Left renal pelvis (tissue), 4 donors: ENCODE measurements at regions not wholly inside any gene's neighbourhood (a gene's known extent, or its start where the extent isn't known, plus 50 kb on each side); places are given as distances from the start of the nearest gene placed in this dataset.
"Not testable (repeated sequence)": the region's sequence is repeated elsewhere in the genome, so short reads cannot be mapped to it uniquely, and the experiment has no call there.

Experiments used
- DNase-seq, 4 donors: peaks; one replicate each; pipeline ENCODE4 v3.0.0-alpha.2; 2013; ENCODE audit warnings: low read depth in 4 of 4, low spot score in 3 of 4

GRCh38 chrX:42290608-42291007 is 367.3 kb upstream of the CASK start:
- DNase-seq: no peak

- DNase-seq: no peak
Observed at GRCh38 chrX:42289492-42290385, 366.4 kb upstream of the CASK start.

GRCh38 chrX:42285681-42286080 is 362.3 kb upstream of the CASK start:
- not testable (repeated sequence) for DNase-seq

GRCh38 chrX:42276982-42277690 is 353.8 kb upstream of the CASK start:
- DNase-seq: no peak

DNA sequence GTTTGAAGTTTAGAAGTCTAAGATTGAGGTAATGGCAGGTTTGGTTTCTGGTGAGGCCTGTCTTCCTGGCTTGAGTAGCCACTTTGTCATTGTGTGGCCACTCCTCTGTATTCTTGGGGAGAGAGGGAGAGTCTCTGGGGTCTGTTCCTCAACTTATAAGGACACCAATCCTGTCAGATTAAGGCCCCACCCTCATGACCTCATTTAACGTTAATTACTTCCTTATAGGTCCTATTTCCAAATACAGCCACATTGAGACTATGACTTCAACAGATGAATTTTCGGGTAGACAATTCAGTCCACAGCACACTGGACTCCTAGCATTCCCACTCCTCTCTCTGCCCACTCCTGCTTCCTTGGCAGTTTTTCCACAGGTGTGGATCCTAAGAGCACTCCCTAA is 350.8 kb upstream of the CASK start:
- no peak for DNase-seq

GRCh38 chrX:42273387-42273786 is 350.0 kb upstream of the CASK start:
- no peak for DNase-seq

DNA sequence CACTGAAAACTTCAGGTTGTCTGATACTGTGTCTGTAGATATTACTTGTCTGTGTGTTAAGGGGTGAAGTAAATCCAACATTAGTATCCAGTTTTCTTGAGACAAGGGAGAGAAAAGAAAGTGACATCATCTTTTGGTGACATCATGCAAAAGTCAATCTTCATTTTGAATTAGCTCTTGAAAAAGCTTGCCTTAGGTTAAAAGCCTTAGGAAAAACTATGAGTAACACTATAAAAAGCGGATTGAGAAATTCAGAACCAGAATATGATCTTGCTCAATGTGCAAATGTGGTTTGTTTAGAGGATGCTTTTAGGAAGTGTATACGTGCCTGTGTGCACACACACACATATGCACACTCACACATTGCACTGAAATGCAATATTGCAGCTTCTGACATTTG is 345.8 kb upstream of the CASK start:
- no peak for DNase-seq

DNA sequence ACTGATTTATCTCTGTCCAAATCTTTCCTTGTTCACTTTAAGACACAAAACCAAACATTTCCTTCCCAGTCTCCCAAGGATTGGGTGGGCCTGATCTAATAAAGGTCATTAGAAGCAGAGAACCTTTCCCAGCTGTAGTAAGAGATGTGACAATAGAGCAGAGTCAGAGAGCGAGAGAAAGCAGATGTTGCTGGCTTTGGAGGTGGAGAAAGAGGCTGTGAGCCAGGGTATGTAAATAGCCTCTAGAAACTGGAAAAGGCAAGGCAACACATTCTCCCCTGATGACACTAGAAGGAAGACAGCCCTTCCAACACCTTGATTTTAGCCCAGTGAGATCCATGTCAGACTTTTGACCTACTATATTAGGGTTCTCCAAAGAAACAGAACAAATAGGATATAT is 337.5 kb upstream of the CASK start:
- no peak for DNase-seq

GRCh38 chrX:42248226-42248625 is 324.9 kb upstream of the CASK start:
- DNase-seq: no peak

DNA sequence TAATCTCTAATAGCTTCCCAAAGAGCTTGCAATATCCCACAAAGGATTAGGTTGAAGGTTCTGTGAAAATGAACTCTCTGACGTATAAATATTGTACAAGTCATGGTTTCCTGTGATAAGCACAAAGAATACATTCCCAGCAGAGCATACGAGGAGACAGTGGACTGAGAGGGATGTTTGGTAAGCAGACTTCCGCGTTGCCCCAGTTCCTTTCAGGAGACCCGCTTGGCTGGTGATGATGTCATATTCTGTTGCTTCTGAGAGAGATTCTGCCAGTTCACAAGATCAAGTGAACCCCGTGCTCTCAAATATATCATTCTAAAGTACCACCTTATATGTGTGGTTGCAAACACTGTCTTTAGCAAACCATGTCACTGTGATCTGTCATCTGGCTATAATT is 323.9 kb upstream of the CASK start:
- no peak for DNase-seq

GRCh38 chrX:42246814-42247213 is 323.5 kb upstream of the CASK start:
- no peak for DNase-seq

- DNase-seq: no peak
Observed at GRCh38 chrX:42242004-42242403, 318.6 kb upstream of the CASK start.

DNA sequence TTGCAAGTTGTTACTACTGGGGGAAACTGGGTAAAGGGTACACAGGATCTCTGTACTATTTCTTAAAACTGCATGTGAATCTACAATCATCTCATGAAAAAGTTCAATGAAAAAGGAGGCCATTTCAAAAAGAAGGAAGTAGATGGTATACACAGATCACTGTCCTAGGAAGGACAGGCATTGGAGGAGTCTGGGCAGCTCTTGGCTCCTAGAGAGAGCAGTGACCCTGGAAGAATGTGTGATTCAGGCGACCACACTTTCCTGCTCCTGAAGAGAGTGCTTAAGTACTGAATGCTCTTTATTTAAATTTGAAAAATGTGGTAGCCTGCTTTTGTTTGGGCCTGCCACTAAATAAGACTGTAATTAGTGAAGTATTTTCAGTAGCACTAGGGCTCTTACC is 318.1 kb upstream of the CASK start:
- DNase-seq: no peak

- DNase-seq: no peak
Observed at GRCh38 chrX:42237956-42238355, 314.6 kb upstream of the CASK start.

- DNase-seq: no peak
Observed at GRCh38 chrX:42229533-42229932, 306.2 kb upstream of the CASK start.

DNA sequence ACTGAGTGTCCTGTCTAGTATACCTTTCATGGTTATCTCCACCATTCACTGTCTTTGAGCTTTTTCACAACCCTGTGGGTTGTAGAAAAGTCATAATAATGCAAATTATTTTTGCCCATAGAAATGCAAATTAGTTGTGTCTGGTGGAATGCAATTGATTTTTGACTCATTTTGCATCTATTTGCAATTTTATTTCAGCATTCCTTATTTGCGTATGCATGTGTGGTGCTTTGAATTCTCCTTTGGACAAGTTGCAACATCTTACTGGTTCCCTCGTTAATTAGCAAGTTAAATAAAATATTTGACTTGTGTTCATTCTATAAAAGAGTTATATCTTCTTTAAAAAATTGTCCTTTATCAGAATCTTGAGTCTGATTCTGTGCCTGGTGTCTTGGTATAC is 297.3 kb upstream of the CASK start:
- DNase-seq: no peak

- DNase-seq: peak in 1 of 4 donors; percentile 3
Observed at GRCh38 chrX:42220083-42220482, 296.7 kb upstream of the CASK start.

DNA sequence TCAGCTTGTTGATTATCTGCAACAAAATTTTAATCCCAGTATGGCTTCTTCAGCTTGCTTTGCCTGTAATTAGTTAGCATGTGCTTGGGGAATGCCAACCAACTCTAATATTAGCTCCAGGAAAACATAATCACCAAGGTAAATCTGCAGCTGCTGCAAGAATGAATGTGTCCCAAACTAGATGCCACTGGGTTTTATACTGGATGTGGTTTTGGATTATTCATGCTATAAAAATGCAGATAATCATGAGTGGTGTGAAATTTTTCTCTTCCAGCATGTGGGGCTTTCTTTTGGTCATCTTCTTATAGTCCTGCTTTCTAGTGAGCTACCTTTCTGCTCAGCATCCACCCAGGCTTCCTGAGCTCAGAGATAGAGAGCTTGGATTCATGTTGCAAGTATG is 295.9 kb upstream of the CASK start:
- no peak for DNase-seq

DNA sequence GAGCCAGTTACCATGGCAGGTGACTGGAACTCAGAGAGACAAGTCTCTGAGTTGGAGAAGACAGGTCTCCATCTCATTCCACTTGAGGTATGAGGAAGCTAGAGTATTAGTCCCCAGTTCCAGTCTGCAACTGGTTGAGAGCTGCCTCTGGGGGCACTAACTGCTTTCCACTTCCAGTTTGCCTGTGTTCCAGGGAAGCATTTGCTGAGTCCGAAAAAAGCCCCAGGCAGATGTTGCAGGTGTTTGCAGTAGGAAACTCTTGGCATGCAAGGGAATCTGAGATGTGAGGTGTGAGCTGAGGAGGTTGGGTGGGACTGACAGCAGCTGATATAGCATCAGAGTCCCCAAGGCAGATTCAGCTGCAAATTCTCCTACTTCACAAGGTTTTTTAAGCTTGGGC is 272.2 kb upstream of the CASK start:
- no peak for DNase-seq

GRCh38 chrX:42189576-42189975 is 266.2 kb upstream of the CASK start:
- DNase-seq: no peak

- DNase-seq: no peak
Observed at GRCh38 chrX:42188730-42189129, 265.4 kb upstream of the CASK start.

DNA sequence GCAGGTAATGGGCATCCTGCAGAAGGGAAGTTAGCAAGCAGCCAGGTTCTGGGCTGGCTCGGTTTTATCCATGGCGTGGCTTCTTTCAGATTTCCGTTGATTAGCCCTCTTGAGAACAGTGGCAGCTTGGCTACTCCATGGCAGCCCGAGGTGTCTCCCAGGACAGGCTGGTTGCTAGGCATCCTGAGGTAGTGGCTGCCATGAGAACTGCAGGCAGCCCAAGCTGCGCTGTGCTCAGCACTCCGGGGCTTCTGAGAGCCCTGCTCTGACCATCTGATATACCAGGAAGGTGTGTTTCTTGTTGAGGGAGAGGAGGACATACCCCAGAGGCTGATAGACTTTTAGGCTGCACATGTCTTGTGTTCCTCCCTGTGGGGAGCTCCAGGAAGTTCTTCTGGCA is 253.4 kb upstream of the CASK start:
- no peak for DNase-seq
